MM.1S (cell line): ENCODE measurements at regions not wholly inside any gene's neighbourhood (a gene's known extent, or its start where the extent isn't known, plus 50 kb on each side); places are given as distances from the start of the nearest gene placed in this dataset.

Experiments
- DNase-seq: peaks from one replicate; pipeline ENCODE4 v3.0.0-alpha.2; 2015
- H2AFZ ChIP-seq: fragments of 300-600 bp; sonication (generic); 2 replicates; pipeline ENCODE4 v1.6.0; 2016; ENCODE audit warnings: antibody characterized with exemption, low read length
- H3F3A ChIP-seq: fragments of 300-600 bp; sonication (generic); 2 replicates; pipeline ENCODE4 v1.6.1; 2016; ENCODE audit warnings: mild to moderate bottlenecking, antibody characterized with exemption, low read length, moderate library complexity, mixed read lengths; ENCODE audit not compliant: insufficient read depth
- H3K27ac ChIP-seq: fragments of 300-600 bp; sonication (generic); 2 replicates; pipeline ENCODE4 v1.5.1; 2016; ENCODE audit warnings: mild to moderate bottlenecking, low read length
- H3K27me3 ChIP-seq: fragments of 300-600 bp; sonication (generic); replicated peaks from 2 replicates; pipeline ENCODE4 v1.6.0; 2016; ENCODE audit warnings: low read length; ENCODE audit not compliant: insufficient read depth
- H3K36me3 ChIP-seq: fragments of 300-600 bp; sonication (generic); replicated peaks from 2 replicates; pipeline ENCODE4 v1.6.1; 2016; ENCODE audit warnings: mild to moderate bottlenecking, low read length, mixed read lengths; ENCODE audit not compliant: insufficient read depth
- H3K4me1 ChIP-seq: fragments of 300-600 bp; sonication (generic); 2 replicates; pipeline ENCODE4 v1.6.1; 2016; ENCODE audit warnings: low read length, mixed read lengths
- H3K4me2 ChIP-seq: fragments of 300-600 bp; sonication (generic); 2 replicates; pipeline ENCODE4 v1.6.0; 2016; ENCODE audit warnings: low read depth, low read length
- H3K4me3 ChIP-seq: fragments of 300-600 bp; sonication (generic); 2 replicates; pipeline ENCODE4 v1.5.1; 2016; ENCODE audit warnings: low read length, mixed read lengths
- H3K79me2 ChIP-seq: fragments of 300-600 bp; sonication (generic); 2 replicates; pipeline ENCODE4 v1.6.1; 2016; ENCODE audit warnings: mixed run types, low read length, mixed read lengths
- H3K9ac ChIP-seq: fragments of 300-600 bp; sonication (generic); 2 replicates; pipeline ENCODE4 v1.6.1; 2016; ENCODE audit warnings: low read length, mixed read lengths
- H3K9me2 ChIP-seq: fragments of 300-600 bp; sonication (generic); replicated peaks from 2 replicates; pipeline ENCODE4 v1.6.1; 2016; ENCODE audit warnings: mild to moderate bottlenecking, low read length, mixed read lengths; ENCODE audit not compliant: insufficient read depth
- H3K9me3 ChIP-seq: fragments of 300-600 bp; sonication (generic); replicated peaks from 2 replicates; pipeline ENCODE4 v1.6.1; 2016; ENCODE audit warnings: mild to moderate bottlenecking, low read length, mixed read lengths; ENCODE audit not compliant: insufficient read depth
- H4K20me1 ChIP-seq: fragments of 300-600 bp; sonication (generic); 2 replicates; pipeline ENCODE4 v1.6.1; 2016; ENCODE audit warnings: mild to moderate bottlenecking, low read length, moderate library complexity, mixed read lengths; ENCODE audit not compliant: insufficient read depth
- EZH2 ChIP-seq: fragments of 300-600 bp; sonication (generic); optimal IDR thresholded peaks from 2 replicates; pipeline ENCODE3; 2017; ENCODE audit warnings: low read depth, mild to moderate bottlenecking, antibody characterized with exemption, low read length, mixed read lengths
- EZH2phosphoT487 ChIP-seq: fragments of 300-600 bp; sonication (generic); IDR thresholded peaks from 2 replicates; pipeline ENCODE4 v1.6.1; 2018; ENCODE audit warnings: antibody characterized with exemption, low read length
- TF ChIP-seq, protein P1 (sequence below): fragments of 300-600 bp; sonication (generic); IDR thresholded peaks from 2 replicates; pipeline ENCODE4 v1.5.1; 2016; ENCODE audit warnings: antibody characterized with exemption, low read length, mixed read lengths

- Histone ChIP-seq H3K4me2 (no peak overlapping the region), H3K9ac (no peak overlapping the region), H3K27ac (no peak overlapping the region), H3K79me2 (no peaks in the 10 kb centered on the region), H2AFZ (no peak overlapping the region), H3K9me2 (no peaks in the 10 kb centered on the region), H3K36me3 (no peaks in the 10 kb centered on the region), H3K27me3 (no peaks in the 10 kb centered on the region), H3K4me1 (no peaks in the 10 kb centered on the region), H3K4me3 (no peak overlapping the region), H4K20me1 (no peaks in the 10 kb centered on the region), H3F3A (no peaks in the 10 kb centered on the region), H3K9me3 (no peaks in the 10 kb centered on the region)
- DNase-seq = no peak
- TF ChIP-seq, protein P1, sequence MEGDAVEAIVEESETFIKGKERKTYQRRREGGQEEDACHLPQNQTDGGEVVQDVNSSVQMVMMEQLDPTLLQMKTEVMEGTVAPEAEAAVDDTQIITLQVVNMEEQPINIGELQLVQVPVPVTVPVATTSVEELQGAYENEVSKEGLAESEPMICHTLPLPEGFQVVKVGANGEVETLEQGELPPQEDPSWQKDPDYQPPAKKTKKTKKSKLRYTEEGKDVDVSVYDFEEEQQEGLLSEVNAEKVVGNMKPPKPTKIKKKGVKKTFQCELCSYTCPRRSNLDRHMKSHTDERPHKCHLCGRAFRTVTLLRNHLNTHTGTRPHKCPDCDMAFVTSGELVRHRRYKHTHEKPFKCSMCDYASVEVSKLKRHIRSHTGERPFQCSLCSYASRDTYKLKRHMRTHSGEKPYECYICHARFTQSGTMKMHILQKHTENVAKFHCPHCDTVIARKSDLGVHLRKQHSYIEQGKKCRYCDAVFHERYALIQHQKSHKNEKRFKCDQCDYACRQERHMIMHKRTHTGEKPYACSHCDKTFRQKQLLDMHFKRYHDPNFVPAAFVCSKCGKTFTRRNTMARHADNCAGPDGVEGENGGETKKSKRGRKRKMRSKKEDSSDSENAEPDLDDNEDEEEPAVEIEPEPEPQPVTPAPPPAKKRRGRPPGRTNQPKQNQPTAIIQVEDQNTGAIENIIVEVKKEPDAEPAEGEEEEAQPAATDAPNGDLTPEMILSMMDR = no peak
- TF ChIP-seq EZH2 (no peak), EZH2phosphoT487 (no peak)
Observed at GRCh38 chr19:23515551-23515950, 120.3 kb upstream of the ZNF91 start.

- TF ChIP-seq EZH2 = no peak
- TF ChIP-seq, protein P1 = no peak
- no peak for TF ChIP-seq EZH2phosphoT487
- Histone ChIP-seq H4K20me1 (no peaks in the 10 kb centered on the region), H3K4me1 (no peaks in the 10 kb centered on the region), H3K4me3 (no peak overlapping the region; the same call in 1 of the 2 replicates), H3K36me3 (no peaks in the 10 kb centered on the region), H3K9me3 (no peaks in the 10 kb centered on the region), H2AFZ (peak overlapping the region; percentile 6; the same call in 1 of the 2 replicates), H3K27ac (no peak overlapping the region), H3K27me3 (no peaks in the 10 kb centered on the region), H3K79me2 (no peaks in the 10 kb centered on the region), H3F3A (no peaks in the 10 kb centered on the region), H3K9ac (no peak overlapping the region), H3K4me2 (peak overlapping the region; percentile 3; the same call in 1 of the 2 replicates), H3K9me2 (no peaks in the 10 kb centered on the region)
- no peak for DNase-seq
Observed at GRCh38 chr19:23512151-23512925, 117.1 kb upstream of the ZNF91 start.

DNA sequence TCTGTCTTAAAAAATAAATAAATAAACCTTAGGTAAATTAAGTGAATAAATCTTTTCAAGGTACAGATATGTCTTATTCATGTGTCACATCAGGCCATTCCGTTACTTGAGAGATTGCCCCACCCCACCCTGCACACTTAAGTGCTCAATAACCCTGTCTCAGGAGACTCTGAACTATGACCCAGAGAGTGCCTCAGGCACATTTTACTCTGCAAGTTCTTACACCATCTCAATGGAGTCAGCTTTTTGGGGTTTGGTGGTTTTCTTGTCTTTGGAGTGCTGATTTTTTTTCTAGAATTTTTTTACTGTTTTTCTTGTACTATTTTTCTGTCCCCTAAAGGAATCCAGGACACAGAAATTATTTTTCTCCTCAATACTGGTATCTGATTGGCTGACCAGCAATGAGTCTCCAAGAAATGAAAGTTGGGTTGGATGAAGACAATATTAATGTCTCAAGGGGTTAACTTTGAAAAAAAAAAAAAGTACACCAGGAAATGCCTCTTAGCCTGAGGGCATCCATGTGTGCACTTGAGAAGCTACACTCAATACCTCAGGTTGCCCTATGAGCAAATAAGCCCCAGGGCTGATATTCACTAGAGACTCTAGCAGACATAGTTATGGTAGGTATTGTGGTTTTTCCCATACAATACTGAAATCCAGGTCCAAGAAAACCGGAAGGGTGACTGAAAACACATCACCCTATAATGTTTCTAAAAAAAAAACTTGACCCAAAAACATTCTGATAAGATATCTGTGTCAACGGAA is 114.6 kb upstream of the ZNF91 start:
- TF ChIP-seq, protein P1 = no peak
- TF ChIP-seq EZH2 (no peak), EZH2phosphoT487 (no peak)
- H3K79me2 ChIP-seq = no peaks in the 10 kb centered on the region
- H3K9me2 ChIP-seq = no peaks in the 10 kb centered on the region
- H3K9ac ChIP-seq = no peak overlapping the region
- no peak for DNase-seq
- no peak overlapping the region for H3K27ac ChIP-seq
- no peak overlapping the region for H3K4me2 ChIP-seq
- H3K27me3 ChIP-seq = no peaks in the 10 kb centered on the region
- H4K20me1 ChIP-seq = no peaks in the 10 kb centered on the region
- no peaks in the 10 kb centered on the region for H3K36me3 ChIP-seq
- no peak overlapping the region for H3K4me3 ChIP-seq
- no peaks in the 10 kb centered on the region for H3F3A ChIP-seq
- H2AFZ ChIP-seq = no peak overlapping the region
- no peaks in the 10 kb centered on the region for H3K9me3 ChIP-seq
- H3K4me1 ChIP-seq = no peaks in the 10 kb centered on the region
